Subcutaneous abdominal adipose tissue (tissue), 5 donors: ENCODE measurements at regions not wholly inside any gene's neighbourhood (a gene's known extent, or its start where the extent isn't known, plus 50 kb on each side); places are given as distances from the start of the nearest gene placed in this dataset.

Experiments used
- H3K27ac ChIP-seq: one replicate; pipeline ENCODE4 v1.7.0; 2013; ENCODE audit warnings: low read depth, mild to moderate bottlenecking, inconsistent platforms, low read length, moderate library complexity
- H3K27me3 ChIP-seq, 5 donors: one replicate each; pipeline ENCODE4 v1.7.0; 2013; ENCODE audit warnings: low read length in 5 of 5, inconsistent platforms in 1 of 5; ENCODE audit not compliant: control insufficient read depth in 5 of 5, insufficient read depth in 4 of 5
- H3K36me3 ChIP-seq, 5 donors: one replicate each; pipeline ENCODE4 v1.7.0; 2013; ENCODE audit warnings: low read length in 5 of 5; ENCODE audit not compliant: control insufficient read depth in 5 of 5, insufficient read depth in 5 of 5
- H3K4me1 ChIP-seq, 5 donors: one replicate each; pipeline ENCODE4 v1.7.0; 2013; ENCODE audit warnings: low read length in 5 of 5, mild to moderate bottlenecking in 3 of 5, moderate library complexity in 1 of 5; ENCODE audit not compliant: control insufficient read depth in 5 of 5, insufficient read depth in 5 of 5
- H3K4me3 ChIP-seq, 5 donors: one replicate each; pipeline ENCODE4 v1.7.0; 2013; ENCODE audit warnings: low read length in 5 of 5, low read depth in 1 of 5
- H3K9ac ChIP-seq, 5 donors: one replicate each; pipeline ENCODE4 v1.7.0; 2013; ENCODE audit warnings: low read length in 5 of 5, mild to moderate bottlenecking in 4 of 5, moderate library complexity in 3 of 5
- H3K9me3 ChIP-seq, 5 donors: one replicate each; pipeline ENCODE4 v1.7.0; 2013; ENCODE audit warnings: low read length in 5 of 5; ENCODE audit not compliant: control insufficient read depth in 5 of 5
- donor health status: healthy.
- donor health status: healthy.
- donor health status: healthy.
- donor health status: healthy.
- donor health status: healthy.

DNA sequence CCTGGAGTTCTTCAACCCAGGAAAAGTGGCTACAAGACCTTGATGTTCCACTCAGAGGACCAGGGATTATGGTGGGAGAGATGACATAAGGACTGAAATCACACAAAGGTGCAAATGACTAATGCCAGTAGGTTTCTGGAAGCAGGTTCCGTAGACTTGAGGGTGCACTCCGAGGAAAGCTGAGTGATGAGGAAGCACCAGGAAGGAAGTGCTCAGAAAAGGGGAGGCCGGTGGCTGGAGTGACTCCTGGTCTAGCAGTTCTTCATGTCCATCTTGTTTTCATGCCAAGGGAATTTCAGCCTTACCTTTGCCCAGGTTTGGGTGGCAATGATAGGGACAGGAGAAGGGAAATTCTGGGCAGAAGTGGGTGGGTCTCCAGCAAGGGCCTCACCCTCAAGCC is 74.5 kb downstream of the TMEM17 start:
- Histone ChIP-seq H3K27ac (no peak overlapping the region), H3K36me3 (no peaks in the 10 kb centered on the region), H3K4me3 (no peak overlapping the region), H3K4me1 (no peaks in the 10 kb centered on the region), H3K9me3 (no peaks in the 10 kb centered on the region), H3K9ac (no peak overlapping the region), H3K27me3 (no peaks in the 10 kb centered on the region)

DNA sequence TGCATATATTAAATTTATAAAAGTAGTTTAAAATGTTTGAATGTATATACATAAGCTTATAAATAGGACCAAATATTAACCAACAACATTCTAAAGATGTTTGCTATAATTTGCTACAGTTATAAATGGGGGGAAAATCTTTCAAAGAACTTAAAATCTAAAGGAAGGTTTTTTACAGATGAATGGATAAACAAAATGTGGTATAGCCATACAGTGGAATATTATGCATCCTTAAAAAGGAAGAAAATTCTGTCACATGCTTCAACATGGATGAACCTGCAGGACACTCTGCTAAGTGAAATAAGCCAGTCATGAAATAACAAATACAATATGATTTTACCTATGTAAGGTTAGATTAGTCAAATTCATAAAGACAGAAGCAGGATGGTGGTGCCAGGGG is 75.8 kb downstream of the TMEM17 start:
- Histone ChIP-seq H3K4me3 (no peak overlapping the region), H3K27me3 (no peaks in the 10 kb centered on the region), H3K4me1 (no peaks in the 10 kb centered on the region), H3K9ac (no peak overlapping the region), H3K36me3 (no peaks in the 10 kb centered on the region), H3K27ac (no peak overlapping the region), H3K9me3 (no peaks in the 10 kb centered on the region)

DNA sequence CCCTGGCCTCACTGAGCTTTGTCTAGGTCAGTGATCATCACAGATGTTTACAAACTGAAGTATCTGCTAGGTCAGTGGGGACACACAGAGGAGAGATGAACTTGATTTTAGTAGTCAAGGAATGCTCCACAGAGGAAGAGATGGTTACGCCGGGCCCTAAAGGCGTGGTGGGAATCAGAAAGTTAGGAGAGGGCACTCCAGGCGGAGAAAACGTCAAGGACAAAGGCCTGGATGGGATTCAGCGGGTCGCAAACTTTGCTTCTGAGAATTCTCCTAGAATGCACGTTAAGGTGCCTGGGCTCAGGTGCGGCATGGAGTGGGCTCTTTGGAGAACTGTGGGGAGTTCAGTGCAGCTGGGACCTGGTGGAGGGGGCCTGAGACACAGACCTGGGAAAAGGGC is 78.8 kb downstream of the TMEM17 start:
- no peaks in the 10 kb centered on the region for H3K27me3 ChIP-seq
- H3K9me3 ChIP-seq: no peaks in the 10 kb centered on the region
- no peak overlapping the region for H3K9ac ChIP-seq
- no peaks in the 10 kb centered on the region for H3K4me1 ChIP-seq
- H3K4me3 ChIP-seq: no peak overlapping the region
- no peaks in the 10 kb centered on the region for H3K36me3 ChIP-seq
- no peak overlapping the region for H3K27ac ChIP-seq

DNA sequence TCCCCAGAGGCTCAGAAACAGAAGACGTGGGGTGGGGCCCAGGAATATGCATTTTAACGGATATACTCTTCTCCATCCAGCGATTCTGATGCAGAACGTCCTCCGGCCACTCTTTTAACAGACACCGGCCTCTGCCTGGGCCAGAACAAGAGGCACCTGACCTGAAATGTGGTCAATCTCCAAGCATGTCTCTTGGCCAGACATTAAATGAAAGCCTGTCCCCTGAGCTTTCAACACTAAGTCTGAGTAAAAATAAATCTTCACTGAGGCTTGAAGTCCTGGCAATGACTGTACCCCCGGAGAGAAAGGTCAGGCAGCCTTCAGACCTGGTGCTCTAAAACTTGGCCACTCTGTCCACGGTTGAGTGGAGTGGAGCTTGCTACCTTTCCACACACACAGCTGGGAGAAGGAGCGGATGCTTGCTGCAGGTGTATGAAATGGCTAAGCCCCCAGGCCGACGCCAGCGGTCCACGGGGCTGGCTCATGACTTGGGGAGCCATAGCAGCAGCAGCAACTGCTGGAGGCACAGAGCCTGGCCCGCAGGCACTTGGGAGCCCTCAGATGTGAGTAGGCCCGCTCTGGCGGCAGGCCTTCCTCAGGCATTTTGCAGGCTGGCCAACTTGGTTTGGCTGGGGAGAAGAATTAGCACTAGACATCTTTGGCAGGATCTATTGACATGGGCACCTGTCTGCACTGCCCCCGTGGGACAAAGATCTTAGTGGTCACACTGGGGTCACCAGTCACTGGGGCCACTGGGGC is 79.7 kb downstream of the TMEM17 start:
- Histone ChIP-seq H3K9ac (no peak overlapping the region), H3K9me3 (no peaks in the 10 kb centered on the region), H3K27ac (no peak overlapping the region), H3K4me1 (no peaks in the 10 kb centered on the region), H3K4me3 (no peak overlapping the region), H3K27me3 (no peaks in the 10 kb centered on the region), H3K36me3 (no peaks in the 10 kb centered on the region)

DNA sequence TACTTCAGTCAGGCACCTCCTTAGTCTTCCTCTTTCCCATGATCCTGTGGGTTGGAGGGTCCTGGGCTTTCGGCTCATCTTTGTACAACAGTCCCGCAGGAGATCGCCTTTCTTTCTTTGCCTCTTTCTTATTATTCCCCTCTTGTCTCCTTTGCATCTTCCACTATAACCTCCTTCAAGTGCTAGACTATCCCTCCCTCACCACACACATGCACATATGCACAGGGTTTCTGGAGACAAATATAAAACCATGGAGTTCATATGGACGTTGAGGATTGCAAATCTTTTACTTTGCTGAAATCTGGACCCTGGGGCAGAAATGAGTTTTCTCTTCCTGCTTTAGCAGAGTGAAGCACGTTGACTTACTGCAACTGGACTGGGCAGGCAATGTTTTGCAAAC is 80.3 kb downstream of the TMEM17 start:
- no peak overlapping the region for H3K27ac ChIP-seq
- no peaks in the 10 kb centered on the region for H3K27me3 ChIP-seq
- no peaks in the 10 kb centered on the region for H3K4me1 ChIP-seq
- H3K36me3 ChIP-seq: no peaks in the 10 kb centered on the region
- no peak overlapping the region for H3K9ac ChIP-seq
- H3K4me3 ChIP-seq: no peak overlapping the region
- H3K9me3 ChIP-seq: no peaks in the 10 kb centered on the region

DNA sequence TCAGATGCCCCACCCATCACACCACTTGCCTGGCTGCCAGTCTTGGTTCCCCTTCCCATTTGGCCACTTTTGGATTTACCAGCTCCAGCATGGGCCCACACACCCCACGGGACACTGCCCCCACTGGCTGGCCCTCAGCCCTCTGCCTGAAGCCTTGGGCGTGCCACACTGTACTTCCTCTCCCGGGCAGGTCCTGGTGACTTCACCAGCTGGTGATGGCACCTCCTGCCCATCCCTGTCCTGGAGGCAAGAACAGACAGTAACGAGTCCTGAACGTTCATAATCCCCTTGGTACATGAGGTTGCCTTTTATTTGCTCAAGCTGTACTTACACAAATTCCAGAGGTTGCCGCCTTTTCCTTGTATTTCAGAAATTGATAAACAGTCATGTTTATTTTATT is 81.1 kb downstream of the TMEM17 start:
- Histone ChIP-seq H3K4me3 (no peak overlapping the region), H3K9ac (no peak overlapping the region), H3K36me3 (no peaks in the 10 kb centered on the region), H3K27me3 (no peaks in the 10 kb centered on the region), H3K4me1 (no peaks in the 10 kb centered on the region), H3K9me3 (no peaks in the 10 kb centered on the region), H3K27ac (no peak overlapping the region)

DNA sequence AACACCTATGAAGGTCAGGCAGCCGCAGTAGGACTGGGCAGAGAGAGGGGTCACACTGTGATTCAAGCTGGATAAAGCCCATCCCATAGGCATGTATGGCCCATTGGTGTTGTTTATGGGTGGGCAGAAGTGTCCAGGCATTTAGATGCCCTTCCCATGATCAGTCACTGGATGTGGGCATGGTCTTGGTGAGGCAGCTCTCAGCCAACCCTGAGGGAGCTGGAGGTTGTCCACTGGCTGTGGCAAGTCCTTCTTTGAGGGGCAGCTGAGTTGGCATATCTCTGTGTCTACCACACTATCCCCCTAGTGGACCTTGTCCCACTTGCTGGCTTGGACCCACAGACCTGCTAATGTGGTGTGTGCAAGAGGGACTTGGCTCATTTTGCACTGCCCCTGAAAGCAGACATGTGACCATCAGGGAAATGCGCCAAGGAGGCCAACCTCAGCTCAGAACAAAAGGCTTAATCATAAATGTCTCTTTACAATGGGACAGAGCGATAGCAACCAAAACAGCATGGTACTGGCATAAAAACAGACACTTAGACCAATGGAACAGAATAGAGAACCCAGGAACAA is 82.0 kb downstream of the TMEM17 start:
- Histone ChIP-seq H3K9me3 (peaks cover 0 to 3% (median 0%) of the 10 kb centered on the region in 5 donors), H3K27ac (no peak overlapping the region), H3K27me3 (no peaks in the 10 kb centered on the region), H3K4me1 (no peaks in the 10 kb centered on the region), H3K9ac (no peak overlapping the region), H3K36me3 (no peaks in the 10 kb centered on the region), H3K4me3 (no peak overlapping the region)

DNA sequence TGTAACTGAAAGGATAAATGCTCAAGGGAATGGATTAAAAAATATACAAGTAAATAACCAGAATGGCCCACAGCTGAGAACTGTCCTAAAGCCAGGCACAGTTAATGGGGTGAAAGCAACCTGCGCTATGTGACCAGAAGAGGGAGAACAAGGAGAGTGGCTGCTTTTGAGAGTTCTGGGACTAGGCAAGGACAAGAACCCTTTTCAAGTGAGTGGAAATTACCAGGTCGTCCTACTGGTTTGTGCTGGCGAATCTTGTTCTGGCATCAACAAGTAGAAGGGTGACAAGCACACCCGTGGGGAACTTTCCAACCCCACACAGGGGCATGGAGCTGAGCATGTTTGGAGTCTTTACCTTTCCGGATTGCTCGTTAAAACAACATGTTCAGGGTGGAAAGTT is 82.8 kb downstream of the TMEM17 start:
- no peak overlapping the region for H3K9ac ChIP-seq
- H3K4me3 ChIP-seq: no peak overlapping the region
- no peak overlapping the region for H3K27ac ChIP-seq
- H3K27me3 ChIP-seq: no peaks in the 10 kb centered on the region
- no peaks in the 10 kb centered on the region for H3K36me3 ChIP-seq
- H3K4me1 ChIP-seq: no peaks in the 10 kb centered on the region
- peaks cover 0 to 3% (median 0%) of the 10 kb centered on the region in 5 donors for H3K9me3 ChIP-seq

DNA sequence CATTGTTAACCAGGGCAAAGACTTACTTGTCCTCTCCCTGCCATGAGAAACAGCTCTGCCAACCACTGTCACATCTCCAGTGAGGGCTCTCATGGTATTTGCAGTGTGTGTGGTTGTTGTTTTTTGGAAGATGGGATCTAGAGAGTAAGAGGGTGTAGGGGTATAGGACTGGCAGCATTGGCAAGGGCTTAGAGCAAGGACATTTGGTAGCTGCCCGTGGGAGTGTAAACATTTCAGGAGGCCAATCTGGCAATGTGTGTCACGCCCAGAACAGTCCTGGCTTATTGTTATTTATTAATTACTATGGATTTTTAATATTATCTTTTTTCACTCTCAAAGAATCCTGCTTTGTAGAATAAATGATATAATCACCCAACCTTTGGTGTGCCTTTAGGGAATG is 90.5 kb downstream of the TMEM17 start:
- Histone ChIP-seq H3K27ac (no peak overlapping the region), H3K4me3 (no peak overlapping the region), H3K4me1 (peaks cover 8 to 21% (median 15%) of the 10 kb centered on the region in 5 donors), H3K9me3 (peaks cover 0 to 3% (median 0%) of the 10 kb centered on the region in 5 donors), H3K9ac (no peak overlapping the region), H3K27me3 (no peaks in the 10 kb centered on the region), H3K36me3 (no peaks in the 10 kb centered on the region)

DNA sequence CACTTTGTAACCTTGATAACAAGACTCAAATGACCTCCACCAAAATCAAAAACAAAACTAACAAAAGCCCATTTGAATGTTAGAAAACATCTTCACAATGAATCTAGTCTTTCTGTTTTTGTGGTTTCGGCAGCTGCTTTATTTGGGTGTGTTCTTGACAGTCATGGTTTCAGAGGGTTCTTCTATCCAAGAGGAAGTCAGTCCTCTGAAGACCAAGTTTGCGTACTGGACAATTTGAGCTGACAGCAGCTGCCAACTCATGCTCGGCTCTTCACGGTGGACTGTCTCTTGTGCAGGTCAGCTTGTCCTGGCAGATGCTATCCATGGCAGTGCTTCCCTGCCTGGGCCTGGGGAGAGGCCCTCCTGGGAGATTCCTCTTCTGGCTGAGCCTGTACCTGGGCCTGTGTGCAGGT is 91.0 kb downstream of the TMEM17 start:
- H3K27ac ChIP-seq: no peak overlapping the region
- no peaks in the 10 kb centered on the region for H3K27me3 ChIP-seq
- H3K4me3 ChIP-seq: no peak overlapping the region
- H3K4me1 ChIP-seq: peaks cover 8 to 25% (median 18%) of the 10 kb centered on the region in 5 donors
- H3K9me3 ChIP-seq: peaks cover 0 to 3% (median 0%) of the 10 kb centered on the region in 5 donors
- H3K9ac ChIP-seq: no peak overlapping the region
- no peaks in the 10 kb centered on the region for H3K36me3 ChIP-seq
